ENCODE measurements at regions not wholly inside any gene's neighbourhood (a gene's known extent, or its start where the extent isn't known, plus 50 kb on each side); places are given as distances from the start of the nearest gene placed in this dataset.
"Not testable (repeated sequence)": the region's sequence is repeated elsewhere in the genome, so short reads cannot be mapped to it uniquely, and the experiment has no call there.

GRCh38 chr14:49159081-49159480 is 427.1 kb downstream of the RPS29 start:
- in situ Hi-C loops (cut with HindIII; ENCODE audit: low sequenced_read_pairs): no loop called here

GRCh38 chr14:49139593-49139992 is 446.6 kb downstream of the RPS29 start:
- in situ Hi-C loops (cut with HindIII; ENCODE audit: low sequenced_read_pairs): no loop called here

- in situ Hi-C loops (cut with HindIII; ENCODE audit: low sequenced_read_pairs): no loop called here
Measured at GRCh38 chr14:49134940-49135339, 451.2 kb downstream of the RPS29 start.

- in situ Hi-C loops (cut with HindIII; ENCODE audit: low sequenced_read_pairs): no loop called here
Measured at GRCh38 chr14:49121246-49121645, 464.9 kb downstream of the RPS29 start.

GRCh38 chr14:49114161-49114893 is 471.9 kb downstream of the RPS29 start:
- in situ Hi-C loops (cut with HindIII; ENCODE audit: low sequenced_read_pairs): no loop called here

- in situ Hi-C loops (cut with HindIII; ENCODE audit: low sequenced_read_pairs): no loop called here
Measured at GRCh38 chr14:49106741-49107667, 479.2 kb downstream of the RPS29 start.

GRCh38 chr14:49105956-49106355 is 480.2 kb downstream of the RPS29 start:
- in situ Hi-C loops (cut with HindIII; ENCODE audit: low sequenced_read_pairs): no loop called here

- in situ Hi-C loops (cut with HindIII; ENCODE audit: low sequenced_read_pairs): no loop called here
Measured at GRCh38 chr14:49105512-49105911, 480.7 kb downstream of the RPS29 start.

GRCh38 chr14:49092345-49092744 is 493.8 kb downstream of the RPS29 start:
- in situ Hi-C loops (cut with HindIII; ENCODE audit: low sequenced_read_pairs): no loop called here

- in situ Hi-C loops (cut with HindIII; ENCODE audit: low sequenced_read_pairs): no loop called here
Measured at GRCh38 chr14:49089107-49089506, 497.1 kb downstream of the RPS29 start.

- in situ Hi-C loops (cut with HindIII; ENCODE audit: low sequenced_read_pairs): not testable (repeated sequence)
Measured at GRCh38 chr14:49073292-49073691, 512.9 kb downstream of the RPS29 start.

- in situ Hi-C loops (cut with HindIII; ENCODE audit: low sequenced_read_pairs): no loop called here
Measured at GRCh38 chr14:49058511-49058910, 527.7 kb downstream of the RPS29 start.

GRCh38 chr14:49057838-49058510 is 528.2 kb downstream of the RPS29 start:
- in situ Hi-C loops (cut with HindIII; ENCODE audit: low sequenced_read_pairs): no loop called here

- in situ Hi-C loops (cut with HindIII; ENCODE audit: low sequenced_read_pairs): no loop called here
Measured at GRCh38 chr14:49056021-49056420, 530.2 kb downstream of the RPS29 start.

- in situ Hi-C loops (cut with HindIII; ENCODE audit: low sequenced_read_pairs): no loop called here
Measured at GRCh38 chr14:49052521-49052920, 533.7 kb downstream of the RPS29 start.

GRCh38 chr14:49051328-49052060 is 534.7 kb downstream of the RPS29 start:
- in situ Hi-C loops (cut with HindIII; ENCODE audit: low sequenced_read_pairs): no loop called here

- in situ Hi-C loops (cut with HindIII; ENCODE audit: low sequenced_read_pairs): no loop called here
Measured at GRCh38 chr14:49050822-49051221, 535.4 kb downstream of the RPS29 start.

GRCh38 chr14:49049711-49050110 is 536.5 kb downstream of the RPS29 start:
- in situ Hi-C loops (cut with HindIII; ENCODE audit: low sequenced_read_pairs): no loop called here

GRCh38 chr14:49044981-49045380 is 541.2 kb downstream of the RPS29 start:
- in situ Hi-C loops (cut with HindIII; ENCODE audit: low sequenced_read_pairs): no loop called here

- in situ Hi-C loops (cut with HindIII; ENCODE audit: low sequenced_read_pairs): no loop called here
Measured at GRCh38 chr14:49036984-49037516, 549.1 kb downstream of the RPS29 start.
